ENCODE measurements at regions not wholly inside any gene's neighbourhood (a gene's known extent, or its start where the extent isn't known, plus 50 kb on each side); places are given as distances from the start of the nearest gene placed in this dataset.
"Not testable (repeated sequence)": the region's sequence is repeated elsewhere in the genome, so short reads cannot be mapped to it uniquely, and the experiment has no call there.

DNA sequence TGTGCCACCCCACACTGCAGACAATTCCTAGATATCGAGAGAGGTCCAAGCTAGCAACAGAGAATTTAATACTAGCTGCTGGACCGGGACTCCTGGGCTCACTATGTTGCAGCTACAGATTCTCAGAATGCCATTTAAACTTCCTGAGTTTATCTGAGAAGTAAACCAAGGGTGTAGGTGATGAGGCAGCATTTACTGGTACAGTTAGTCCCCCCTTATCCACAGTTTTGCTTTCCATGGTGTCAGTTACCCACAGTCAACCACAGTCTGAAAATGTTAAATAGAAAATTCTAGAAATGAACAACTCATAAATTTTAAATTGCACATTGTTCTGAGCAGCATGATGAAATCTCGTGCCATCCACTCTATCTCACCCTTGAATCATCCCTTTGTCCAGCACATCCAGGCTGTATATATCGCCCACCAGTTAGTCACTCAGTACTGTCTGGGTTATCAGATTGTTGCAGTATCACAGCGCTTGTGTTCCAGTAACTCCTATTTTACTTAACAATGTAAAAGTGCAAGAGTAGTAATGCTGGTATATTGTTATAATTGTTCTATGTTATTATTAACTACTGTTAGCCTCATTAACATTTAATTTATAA is 157.5 kb upstream of the NBPF9 start:
- TF ChIP-seq, protein P1, sequence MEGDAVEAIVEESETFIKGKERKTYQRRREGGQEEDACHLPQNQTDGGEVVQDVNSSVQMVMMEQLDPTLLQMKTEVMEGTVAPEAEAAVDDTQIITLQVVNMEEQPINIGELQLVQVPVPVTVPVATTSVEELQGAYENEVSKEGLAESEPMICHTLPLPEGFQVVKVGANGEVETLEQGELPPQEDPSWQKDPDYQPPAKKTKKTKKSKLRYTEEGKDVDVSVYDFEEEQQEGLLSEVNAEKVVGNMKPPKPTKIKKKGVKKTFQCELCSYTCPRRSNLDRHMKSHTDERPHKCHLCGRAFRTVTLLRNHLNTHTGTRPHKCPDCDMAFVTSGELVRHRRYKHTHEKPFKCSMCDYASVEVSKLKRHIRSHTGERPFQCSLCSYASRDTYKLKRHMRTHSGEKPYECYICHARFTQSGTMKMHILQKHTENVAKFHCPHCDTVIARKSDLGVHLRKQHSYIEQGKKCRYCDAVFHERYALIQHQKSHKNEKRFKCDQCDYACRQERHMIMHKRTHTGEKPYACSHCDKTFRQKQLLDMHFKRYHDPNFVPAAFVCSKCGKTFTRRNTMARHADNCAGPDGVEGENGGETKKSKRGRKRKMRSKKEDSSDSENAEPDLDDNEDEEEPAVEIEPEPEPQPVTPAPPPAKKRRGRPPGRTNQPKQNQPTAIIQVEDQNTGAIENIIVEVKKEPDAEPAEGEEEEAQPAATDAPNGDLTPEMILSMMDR (IDR thresholded peaks at IDR 0.05): not testable (repeated sequence)
- not testable (repeated sequence) for TF ChIP-seq EP300, POLR2A, POLR2AphosphoS5 (IDR thresholded peaks at IDR 0.05)

All from suprapubic skin (tissue), 4 donors.